SHP77 treated with DMSO at 0.1 percent for 48 hours (cell line): ENCODE measurements at regions not wholly inside any gene's neighbourhood (a gene's known extent, or its start where the extent isn't known, plus 50 kb on each side); places are given as distances from the start of the nearest gene placed in this dataset.

Source experiments
- DNase-seq: peaks from one replicate; lab custom pipeline; 2025; lab: John Stamatoyannopoulos, UW

DNA sequence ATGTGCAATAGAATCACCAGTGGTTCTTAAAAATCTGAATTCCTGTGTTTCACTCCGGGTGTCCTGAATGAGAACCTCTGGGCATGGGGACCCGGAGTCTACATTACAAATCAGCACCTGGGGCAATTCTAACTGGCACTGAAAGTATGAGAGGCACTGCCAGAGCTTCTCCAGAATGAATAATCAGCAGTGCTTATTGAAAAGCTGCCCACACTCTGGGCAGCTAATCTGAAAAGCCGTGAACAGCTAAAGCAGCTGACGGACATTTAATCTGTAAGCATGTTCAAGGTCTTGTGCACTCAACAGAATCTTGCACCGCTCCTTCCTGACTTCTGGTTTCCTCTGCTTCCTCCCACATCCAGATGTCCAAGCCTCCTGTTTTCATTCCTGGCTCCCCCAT, 113.3 kb upstream of the KIF5B start:
- DNase-seq, result no peak

DNA sequence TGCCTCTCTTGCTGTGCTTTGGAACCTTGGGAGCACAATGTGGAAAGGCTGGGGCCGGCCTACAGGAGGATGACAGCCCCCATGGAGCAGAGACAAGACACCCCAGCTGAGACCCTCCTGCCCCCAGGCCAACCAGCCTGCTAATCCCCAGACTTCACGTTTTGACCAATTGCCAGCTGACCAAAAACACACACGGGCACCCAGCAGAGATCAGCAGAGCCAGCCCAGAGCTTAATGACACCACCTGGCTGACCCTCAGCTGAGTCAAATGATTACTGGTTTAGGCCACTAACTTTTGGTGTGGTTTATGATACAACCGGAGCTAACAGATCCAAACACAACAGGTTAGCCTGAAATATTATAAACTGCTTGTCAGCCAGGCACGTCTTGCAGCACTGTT, 111.2 kb upstream of the KIF5B start:
- no peak for DNase-seq

DNA sequence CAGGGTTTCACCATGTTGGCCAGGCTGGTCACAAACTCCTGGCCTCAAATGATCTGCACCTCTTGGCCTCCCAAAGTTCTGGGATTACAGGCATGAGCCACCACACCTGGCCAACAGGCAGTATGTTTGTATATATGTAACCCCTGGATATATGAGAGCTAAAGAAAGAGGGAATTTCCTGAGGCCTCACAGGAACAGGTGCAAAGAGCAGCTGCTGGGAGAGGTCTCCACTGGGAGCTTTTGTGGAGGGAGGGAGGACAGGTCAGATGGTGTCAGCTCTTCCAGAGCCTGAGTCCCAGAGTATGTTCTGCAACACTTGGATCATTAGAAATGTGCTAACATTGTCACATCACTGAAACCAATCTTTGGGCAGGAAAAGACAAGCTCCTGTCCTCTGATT, 110.1 kb upstream of the KIF5B start:
- DNase-seq, result no peak

DNA sequence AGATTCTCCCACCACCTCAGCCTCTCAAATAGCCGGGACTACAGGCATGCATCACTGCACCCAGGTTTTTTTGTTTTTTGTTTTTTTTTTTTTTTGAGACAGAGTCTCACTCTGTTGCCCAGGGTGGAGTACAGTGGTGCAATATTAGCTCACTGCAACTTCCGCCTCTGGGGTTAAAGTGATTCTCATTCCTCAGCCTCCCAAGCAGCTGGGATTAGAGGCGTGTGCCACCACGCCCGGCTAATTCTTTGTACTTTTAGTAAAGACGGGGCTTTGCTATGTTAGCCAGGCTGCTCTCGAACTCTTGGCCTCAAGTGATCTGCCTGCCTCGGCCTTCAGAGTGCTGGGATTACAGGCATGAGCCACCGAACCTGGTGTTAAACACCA, 107.5 kb upstream of the KIF5B start:
- DNase-seq, result no peak

DNA sequence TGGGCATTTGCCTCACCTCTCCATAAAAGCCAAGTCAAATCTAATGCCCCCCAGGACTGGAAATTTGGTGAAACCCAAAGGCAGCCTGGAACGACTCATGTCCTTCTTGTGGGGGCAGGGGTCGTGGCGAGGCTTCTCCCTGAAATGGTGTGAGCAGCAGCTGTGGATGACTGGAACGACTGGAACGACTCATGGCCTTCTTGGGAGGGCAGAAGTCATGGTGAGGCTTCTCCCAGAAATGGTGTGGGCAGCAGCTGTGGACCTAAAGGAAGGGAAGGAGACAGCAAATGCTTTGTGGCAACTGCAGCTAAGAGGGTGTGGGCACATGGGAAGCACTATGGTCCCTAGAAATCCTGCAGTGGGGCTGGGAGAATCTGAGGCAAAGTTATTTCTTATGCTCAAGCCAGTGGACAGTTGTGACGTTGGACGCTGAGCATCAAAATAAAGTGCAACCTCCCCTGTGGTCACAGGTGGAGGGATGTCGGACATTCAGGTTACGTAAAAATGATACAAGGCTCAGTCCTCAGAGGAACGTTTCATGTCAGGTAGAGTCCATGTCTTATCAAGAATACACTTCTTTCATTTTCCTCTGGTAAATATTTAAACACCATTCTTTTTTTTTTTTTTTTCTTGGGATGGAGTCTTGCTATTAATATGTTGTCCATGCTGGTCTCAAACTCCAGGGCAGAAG, 107.0 kb upstream of the KIF5B start:
- DNase-seq, result no peak

DNA sequence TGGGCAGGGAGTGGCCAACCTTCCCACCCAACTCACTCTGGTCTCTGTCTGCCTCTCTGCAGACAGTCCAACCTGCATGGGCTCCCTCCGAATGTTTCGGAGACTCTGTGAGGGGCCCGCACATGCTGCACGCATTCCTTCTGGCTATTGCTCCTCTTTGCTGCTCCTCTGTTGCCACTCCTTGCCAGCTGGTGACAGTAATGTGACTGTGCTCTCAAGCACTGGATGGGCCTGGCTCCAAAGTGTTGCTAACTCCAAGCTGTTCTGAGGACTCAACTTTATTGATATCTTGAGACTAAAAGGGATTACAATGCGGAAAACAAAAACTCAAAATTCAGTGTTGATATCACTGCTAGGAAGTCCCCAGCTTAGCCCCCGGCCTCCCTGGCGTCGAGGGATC, 105.4 kb upstream of the KIF5B start:
- DNase-seq, result no peak

DNA sequence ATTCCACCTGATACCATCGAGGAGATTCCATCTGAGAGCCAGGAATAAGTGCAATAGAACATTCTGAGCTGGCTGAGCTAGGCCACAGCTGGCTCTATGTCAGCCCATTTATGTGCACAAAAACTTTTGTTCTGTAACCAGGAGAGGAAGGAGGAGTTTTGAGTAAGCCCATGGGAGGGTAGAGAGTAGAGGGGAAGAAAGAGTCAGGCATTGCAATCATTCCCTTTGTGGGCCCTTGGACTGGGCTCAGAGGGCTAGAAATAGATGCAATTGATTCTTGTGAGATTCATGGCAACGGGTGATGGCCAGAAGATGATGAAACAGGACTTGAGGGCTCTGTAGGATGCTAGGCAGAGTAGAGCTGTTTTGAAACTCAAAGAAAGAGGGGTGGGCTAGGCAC, 104.6 kb upstream of the KIF5B start:
- no peak for DNase-seq

DNA sequence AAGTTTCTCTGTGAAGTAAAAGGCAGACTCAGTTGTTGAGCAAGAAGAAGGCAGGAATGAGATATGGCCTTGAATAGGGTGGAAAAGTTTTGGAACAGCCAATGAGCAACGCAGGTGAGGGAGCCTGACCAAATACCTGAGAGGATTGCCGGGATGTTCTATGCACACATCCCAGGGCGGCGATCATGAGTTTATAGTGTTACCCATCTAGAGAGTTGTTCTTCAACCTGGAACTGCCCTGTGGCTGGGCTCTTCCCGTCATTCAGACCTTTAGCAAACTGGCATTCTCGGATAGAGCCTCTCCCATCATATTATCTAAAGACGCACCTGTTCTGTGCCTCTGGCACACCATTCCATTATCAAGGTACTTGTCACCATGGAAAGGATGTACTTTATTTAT, 103.0 kb upstream of the KIF5B start:
- no peak for DNase-seq

DNA sequence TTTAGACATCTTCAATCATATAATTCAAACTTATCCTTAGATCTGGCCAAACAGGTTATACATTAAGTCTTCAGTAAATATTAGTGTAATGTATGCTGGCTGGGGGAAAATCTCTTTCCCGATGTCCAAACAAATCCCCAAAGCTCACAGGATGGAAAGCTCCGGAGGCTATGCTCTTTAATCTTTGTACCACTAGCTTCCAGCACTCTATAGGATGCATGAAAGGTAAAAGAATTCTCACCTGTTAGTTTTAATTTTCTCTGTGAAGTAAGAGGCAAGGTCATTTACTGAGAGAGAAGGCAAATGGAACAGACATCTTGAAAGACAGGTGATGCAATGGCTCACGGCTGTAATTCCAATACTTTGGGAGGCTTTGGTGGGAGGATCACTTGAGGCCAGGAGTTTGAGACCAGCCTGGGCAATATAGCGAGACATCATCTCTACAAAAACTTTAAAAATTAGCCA, 99.8 kb upstream of the KIF5B start:
- no peak for DNase-seq

DNA sequence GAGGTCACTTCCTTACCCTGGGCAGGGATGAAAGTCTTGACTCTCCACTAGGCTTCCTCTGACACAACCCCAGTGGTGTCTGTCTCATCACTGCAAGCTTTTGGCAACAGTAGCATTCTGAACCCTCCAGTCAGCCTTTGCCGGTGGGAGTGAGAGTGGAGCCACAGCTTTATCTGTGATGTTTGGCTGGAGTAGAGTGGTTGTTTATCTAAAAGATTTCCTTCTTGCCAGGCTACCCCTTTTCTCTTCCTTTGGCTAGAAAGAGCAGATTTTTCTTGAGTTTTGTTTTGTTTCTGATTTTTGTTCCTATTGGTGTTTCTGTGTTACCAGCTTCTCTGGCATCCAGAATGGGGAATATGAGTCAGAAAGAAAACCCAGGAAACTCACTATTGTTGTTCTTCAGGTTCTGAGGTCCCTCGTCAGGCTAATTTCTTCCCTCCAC, 98.9 kb upstream of the KIF5B start:
- no peak for DNase-seq

DNA sequence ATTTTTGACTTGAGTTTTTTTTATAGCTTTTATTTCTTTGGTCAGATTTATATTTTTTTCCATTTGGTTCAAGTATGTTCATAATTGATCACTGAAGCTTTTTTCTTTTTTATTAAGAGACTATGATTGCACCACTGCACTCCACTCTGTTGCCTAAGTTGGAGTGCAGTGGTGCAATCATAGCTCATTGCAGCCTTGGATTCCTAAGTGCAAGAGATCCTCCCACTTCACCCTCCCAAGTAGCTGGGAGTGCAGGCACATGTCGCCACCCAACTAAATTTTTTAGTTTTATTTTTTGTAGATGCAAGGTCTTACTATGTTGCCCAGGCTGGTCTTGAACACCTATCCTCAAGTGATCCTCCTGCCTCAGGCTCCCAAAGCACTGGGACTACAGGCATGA, 97.7 kb upstream of the KIF5B start:
- DNase-seq, result no peak

DNA sequence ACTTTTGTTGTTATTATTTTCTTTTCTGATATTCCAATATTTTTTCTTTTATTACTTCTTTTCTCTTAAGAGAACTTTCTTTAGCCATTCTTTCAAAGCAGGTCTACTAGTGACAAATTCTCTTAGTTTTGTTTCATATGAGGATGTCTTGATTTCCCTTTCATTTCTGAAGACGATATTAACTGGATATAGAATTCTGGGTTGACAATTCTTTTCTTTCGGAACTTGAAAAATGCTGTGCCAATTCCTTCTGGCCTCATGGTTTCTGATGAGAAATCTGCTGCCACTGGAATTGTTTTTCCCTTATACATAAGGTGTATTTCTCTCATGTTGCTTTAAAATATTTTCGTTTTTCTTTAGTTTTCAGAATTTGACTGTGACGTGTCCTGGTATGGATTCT, 97.0 kb upstream of the KIF5B start:
- no peak for DNase-seq

DNA sequence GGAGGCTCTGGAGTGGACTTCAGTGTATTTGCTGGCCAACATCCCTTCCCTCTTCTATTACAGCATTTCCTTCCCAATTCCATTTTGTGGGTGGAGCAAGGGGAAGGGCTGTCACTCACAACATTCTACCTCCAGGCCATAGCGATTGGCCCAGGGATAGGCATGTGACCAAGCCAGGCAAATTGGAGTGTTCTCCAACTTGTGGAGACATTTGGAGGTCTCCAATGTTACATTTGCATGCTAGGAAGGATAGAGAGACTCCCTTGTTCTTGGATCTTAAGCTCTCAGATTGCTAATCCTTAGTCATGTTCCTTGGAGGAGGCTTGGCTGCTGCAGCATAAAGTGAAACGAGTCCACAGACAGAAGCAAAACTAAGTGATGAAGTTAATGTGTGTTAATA, 95.6 kb upstream of the KIF5B start:
- no peak for DNase-seq

DNA sequence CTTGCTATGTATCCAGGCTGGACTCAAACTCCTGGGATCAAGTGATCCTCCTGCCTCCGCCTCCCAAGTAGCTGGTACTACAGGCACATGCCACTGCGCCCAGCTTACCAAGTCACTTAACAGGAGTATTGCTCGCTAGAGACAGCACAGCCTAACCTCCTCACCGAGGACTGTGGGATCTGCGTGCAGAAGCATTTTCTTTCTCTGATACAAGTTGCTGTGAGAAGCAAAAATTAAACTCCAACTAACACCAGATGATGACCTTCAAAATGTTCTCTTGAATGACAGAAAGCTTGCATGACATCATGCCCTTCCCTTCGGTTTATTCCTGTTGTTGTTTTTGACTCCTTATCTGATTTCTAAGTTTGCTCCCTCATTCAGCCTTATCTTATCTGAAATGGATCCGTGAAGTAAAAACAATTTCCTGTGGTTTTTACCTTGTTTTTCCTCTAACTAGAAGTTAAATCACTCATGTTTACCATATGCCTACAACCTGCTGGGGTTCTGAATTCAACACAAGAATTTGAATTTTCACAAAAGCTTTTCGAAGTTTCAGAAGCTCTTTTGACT, 94.4 kb upstream of the KIF5B start:
- DNase-seq, result no peak

DNA sequence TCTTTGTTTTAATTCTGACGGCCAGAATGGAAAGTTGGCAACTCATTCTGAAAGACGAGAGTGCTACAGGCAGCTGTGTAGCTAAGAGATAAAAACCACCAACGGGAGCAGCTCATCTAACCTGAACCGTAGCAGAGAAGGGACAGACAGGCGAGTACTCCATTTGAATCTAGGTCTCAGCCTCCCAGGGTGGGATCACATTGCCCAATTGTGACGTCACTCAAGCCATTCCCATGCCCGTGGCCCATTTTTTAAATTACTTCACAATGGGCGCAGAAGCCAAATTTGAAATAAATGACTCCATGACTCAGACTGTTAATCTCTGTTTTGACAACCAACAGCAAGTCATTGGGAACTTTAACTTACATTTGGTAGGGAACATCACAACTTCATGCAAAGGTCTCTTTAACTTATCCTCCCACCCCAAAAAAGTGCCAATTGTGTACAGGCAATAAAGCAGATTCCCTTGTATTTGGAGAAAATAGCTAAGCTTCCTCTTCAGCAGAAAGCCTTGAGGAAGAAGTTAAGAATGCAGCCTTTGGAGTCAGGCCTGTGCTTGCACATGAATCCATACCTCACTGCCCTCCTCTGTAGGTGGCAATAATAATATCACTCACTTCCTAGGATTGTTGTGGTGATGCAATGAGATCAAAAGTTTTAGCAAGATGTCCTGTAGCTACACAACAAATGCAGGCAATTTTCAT, 93.2 kb upstream of the KIF5B start:
- DNase-seq, result no peak

DNA sequence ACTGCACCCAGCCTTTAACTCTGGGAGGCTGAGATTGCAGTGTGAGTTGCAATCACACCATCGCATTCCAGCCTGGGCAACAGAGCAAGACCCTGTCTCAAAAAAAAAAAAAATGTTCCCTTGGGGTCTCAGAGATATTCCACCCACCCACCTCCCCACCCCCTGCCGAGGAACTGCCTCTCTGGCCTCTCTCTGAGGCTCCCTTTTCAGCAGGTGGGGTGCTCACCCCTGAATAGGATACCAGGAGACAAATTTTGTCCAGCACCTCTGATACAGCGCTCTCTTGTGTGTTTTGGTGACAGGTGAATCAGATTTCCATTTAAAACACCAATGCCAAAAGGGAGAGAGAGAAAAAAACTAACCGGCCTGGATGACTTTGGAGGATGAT, 92.6 kb upstream of the KIF5B start:
- DNase-seq, result no peak

DNA sequence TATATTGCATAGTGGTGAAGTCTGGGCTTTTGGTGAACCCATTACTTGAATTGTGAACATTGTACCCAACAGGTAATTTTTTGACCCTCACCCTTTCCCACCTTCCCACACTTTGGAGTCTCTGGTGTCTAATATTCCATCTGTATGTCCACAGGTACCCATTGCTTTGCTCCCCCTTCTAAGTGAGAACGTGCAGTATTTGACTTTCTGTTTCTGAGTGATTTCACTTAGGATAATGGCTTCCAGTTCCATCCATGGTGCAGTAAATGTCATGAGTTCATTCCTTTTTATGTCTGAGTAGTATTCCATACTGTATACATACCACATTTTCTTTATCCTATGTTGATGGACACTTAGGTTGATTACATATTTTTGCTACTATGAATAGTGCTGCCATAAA, 91.5 kb upstream of the KIF5B start:
- DNase-seq, result no peak

DNA sequence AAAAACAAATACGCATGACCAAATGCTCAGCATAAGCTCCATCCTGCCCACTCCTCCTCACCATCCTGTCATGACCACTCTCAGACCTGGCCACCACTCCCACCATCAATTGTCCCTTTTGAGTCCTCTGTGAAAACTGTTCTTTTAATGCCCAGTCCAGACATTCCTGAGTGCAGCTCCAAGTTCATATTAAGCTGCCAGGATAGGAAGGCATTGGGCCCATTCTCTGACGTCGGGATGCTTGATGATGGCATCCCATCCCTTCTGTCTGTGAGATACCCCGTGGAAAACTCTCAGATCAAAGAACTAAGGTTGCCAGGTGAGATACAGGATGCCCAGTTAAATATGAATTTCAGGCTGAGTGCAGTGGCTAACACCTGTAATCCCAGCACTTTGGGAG, 89.9 kb upstream of the KIF5B start:
- DNase-seq, result no peak

DNA sequence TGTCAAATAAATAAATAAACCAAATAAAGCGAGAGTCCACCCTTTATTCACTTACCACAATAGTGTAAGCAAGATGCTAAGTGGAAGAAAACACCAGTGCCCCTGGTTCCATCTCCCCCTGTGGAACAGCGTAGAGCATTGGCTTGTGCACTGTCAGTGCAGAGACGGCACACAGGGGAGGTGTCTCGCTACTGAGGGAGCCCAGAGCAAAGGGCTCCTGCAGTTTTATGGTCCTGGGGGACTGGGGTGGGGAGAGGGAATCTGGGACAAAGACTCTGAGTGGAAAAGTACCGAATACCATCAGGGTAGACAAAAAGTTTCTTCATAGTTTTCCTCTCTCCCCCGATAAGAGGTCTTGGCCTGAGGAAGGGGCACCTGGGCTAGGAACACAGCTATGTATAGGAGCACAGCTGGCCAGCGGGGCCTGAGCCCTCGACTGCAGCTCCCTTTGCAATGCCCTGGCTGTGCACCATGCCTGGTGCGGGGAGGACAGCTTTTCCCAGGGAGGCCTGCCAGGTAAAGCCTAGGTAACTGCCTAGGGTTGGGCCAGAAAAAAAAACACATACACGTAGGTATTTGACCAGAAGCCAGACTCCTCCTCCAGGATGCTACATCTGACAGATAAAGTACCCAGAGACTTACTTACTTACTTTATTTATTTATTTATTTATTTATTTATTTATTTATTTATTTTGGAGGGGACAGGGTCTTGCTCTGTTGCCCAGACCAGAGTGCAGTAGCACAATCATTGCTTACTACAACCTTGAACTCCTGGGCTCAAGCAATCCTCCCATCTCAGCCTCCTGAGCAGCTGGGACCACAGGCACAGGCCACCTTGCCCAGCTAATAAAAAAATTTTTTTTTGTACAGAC, 88.8 kb upstream of the KIF5B start:
- no peak for DNase-seq

DNA sequence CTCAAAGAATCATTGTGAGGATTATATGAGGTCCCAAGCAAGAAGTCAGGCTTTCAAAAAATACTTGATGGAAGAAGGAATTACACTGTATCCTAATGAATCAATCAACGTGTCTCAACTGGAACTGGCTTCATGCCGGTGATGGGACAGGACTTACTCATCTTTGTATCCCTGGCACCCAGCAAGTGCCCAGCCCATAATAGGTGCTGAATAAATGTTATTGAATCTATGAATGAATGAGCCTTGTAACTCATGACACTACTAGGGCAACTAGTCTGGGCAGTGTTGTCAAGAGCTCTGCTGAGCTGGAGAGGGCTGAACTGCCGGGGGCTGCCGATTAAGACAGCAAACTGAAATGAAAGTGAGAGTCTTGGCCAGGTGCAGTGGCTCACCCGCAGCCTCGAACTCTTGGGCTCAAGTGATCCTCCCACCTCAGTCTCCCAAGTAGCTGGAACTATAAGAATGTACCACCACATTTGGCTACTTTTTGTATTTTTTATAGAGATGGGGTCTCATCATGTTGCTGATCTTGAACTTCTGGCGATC, 87.2 kb upstream of the KIF5B start:
- no peak for DNase-seq

DNA sequence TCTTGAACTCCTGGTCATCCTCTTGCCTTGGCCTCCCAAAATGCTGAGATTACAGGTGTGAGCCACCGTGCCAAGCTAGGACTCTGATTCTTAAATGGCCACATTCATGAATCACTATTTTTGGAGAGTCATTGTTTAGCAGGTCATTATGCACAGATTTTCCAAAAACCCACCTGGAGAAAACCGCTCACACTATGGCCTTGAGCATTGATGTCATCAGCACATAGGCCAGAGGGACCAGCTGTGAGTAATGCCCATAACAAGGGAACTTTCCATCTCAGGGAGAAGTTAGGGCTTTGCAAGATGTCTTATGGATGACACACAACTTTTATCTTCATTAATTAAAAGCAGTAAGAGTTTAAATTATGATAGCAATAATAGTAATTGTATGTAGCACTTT, 86.4 kb upstream of the KIF5B start:
- no peak for DNase-seq
